ENCODE measurements at regions not wholly inside any gene's neighbourhood (a gene's known extent, or its start where the extent isn't known, plus 50 kb on each side); places are given as distances from the start of the nearest gene placed in this dataset.
A peak's percentile ranks its signal among the peaks of the same experiment; 100 is the strongest.

GRCh38 chrX:42694260-42694815 lies 83.6 kb downstream of the PPP1R2C start:
- POLR2A ChIA-PET = no interaction called here
- CTCF ChIA-PET = no interaction called here
- Mint-ChIP-seq H3K27me3 (no peaks in the 10 kb centered on the region), H3K9me3 (ENCODE audit: low read depth) (no peaks in the 10 kb centered on the region), H3K27ac (no peak overlapping the region), H3K4me1 (peaks cover 4% of the 10 kb centered on the region), H3K36me3 (ENCODE audit: low read depth) (no peaks in the 10 kb centered on the region), H3K4me3 (no peak overlapping the region)
- ATAC-seq (peak; percentile 30), DNase-seq (peak; percentile 31)
- intact Hi-C loops (cut with DNase I, micrococcal nuclease) = no loop called here

DNA sequence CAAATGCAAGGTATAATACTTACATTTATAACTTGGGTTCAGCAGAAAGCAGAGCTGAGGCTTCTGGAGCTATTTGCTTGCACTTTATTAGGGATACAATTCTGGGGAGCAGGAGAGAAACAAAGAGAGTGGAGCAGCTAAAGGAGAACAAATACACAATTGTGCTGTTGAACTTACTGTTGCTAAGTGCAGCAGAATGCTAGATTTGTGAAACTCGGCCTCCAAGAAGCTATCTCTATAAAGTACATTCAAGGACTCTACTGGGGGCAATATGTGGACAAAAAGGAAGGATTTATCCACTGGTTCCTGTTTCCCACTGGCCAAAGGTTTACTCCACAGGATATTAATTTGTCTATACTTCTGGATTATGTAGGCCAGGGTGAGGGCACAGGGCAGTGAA lies 86.8 kb downstream of the PPP1R2C start:
- Mint-ChIP-seq H3K27ac (no peak overlapping the region), H3K27me3 (no peaks in the 10 kb centered on the region), H3K9me3 (ENCODE audit: low read depth) (no peaks in the 10 kb centered on the region), H3K4me1 (peaks cover 4% of the 10 kb centered on the region), H3K4me3 (no peak overlapping the region), H3K36me3 (ENCODE audit: low read depth) (no peaks in the 10 kb centered on the region)
- intact Hi-C loops (cut with DNase I, micrococcal nuclease) = no loop called here
- ChIA-PET CTCF (no interaction called here), POLR2A (no interaction called here)
- DNase-seq (no peak), ATAC-seq (no peak)

GRCh38 chrX:42686706-42687105 lies 91.3 kb downstream of the PPP1R2C start:
- Mint-ChIP-seq H3K36me3 (ENCODE audit: low read depth) (no peaks in the 10 kb centered on the region), H3K4me3 (no peak overlapping the region), H3K27ac (no peak overlapping the region), H3K27me3 (no peaks in the 10 kb centered on the region), H3K4me1 (no peaks in the 10 kb centered on the region), H3K9me3 (ENCODE audit: low read depth) (no peaks in the 10 kb centered on the region)
- ATAC-seq = no peak
- intact Hi-C loops (cut with DNase I, micrococcal nuclease) = no loop called here
- CTCF ChIA-PET = no interaction called here
- POLR2A ChIA-PET = no interaction called here
- DNase-seq = no peak

DNA sequence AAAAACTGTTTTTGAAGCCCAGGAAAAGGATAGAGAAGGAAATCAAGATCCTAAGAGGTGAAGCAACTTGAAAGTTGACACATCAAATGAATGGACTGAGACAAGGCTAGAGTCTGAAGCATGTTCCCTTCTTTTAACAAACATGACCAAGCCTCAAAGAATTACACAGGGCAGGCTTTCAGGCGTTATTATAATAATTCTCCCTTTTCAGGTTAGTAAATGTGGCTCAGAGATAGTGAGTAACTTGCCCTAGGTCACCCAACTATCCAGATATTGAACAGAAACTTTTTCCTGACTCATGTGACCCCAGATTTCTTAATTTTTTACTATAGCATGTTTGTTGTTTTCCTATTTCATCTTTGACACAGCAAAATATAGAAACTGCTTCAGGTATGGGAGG lies 91.7 kb downstream of the PPP1R2C start:
- H3K9me3 Mint-ChIP-seq (ENCODE audit: low read depth) = no peaks in the 10 kb centered on the region
- ChIA-PET POLR2A (no interaction called here), CTCF (no interaction called here)
- H3K36me3 Mint-ChIP-seq (ENCODE audit: low read depth) = no peaks in the 10 kb centered on the region
- H3K4me3 Mint-ChIP-seq = no peak overlapping the region
- no peak for ATAC-seq
- no peak overlapping the region for H3K27ac Mint-ChIP-seq
- H3K4me1 Mint-ChIP-seq = no peaks in the 10 kb centered on the region
- no peaks in the 10 kb centered on the region for H3K27me3 Mint-ChIP-seq
- intact Hi-C loops (cut with DNase I, micrococcal nuclease) = no loop called here
- no peak for DNase-seq

DNA sequence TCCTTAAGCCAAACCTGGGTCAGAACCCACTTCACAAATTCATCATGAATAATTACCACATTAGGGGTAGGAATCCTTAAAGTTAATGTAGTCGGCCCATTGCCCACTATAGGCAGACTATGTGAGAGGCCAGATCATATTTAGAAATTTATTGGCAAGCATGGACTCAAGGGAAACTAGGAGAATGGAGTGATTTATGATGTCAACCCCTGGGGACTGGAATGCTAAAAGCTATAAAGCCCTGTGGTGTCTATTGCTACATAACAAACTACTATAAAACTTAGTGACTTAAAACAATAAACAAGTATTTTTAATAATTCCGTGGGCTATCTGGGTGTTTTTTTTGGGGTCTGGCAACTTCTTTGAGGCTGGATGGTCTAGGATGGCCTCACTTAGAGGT lies 93.9 kb downstream of the PPP1R2C start:
- H3K27ac Mint-ChIP-seq = no peak overlapping the region
- H3K9me3 Mint-ChIP-seq (ENCODE audit: low read depth) = no peaks in the 10 kb centered on the region
- no peaks in the 10 kb centered on the region for H3K36me3 Mint-ChIP-seq (ENCODE audit: low read depth)
- no peak overlapping the region for H3K4me3 Mint-ChIP-seq
- CTCF ChIA-PET = no interaction called here
- intact Hi-C loops (cut with DNase I, micrococcal nuclease) = no loop called here
- no peak for DNase-seq
- POLR2A ChIA-PET = no interaction called here
- ATAC-seq = no peak
- H3K27me3 Mint-ChIP-seq = no peaks in the 10 kb centered on the region
- H3K4me1 Mint-ChIP-seq = no peaks in the 10 kb centered on the region

GRCh38 chrX:42680666-42681065 lies 97.3 kb downstream of the PPP1R2C start:
- Mint-ChIP-seq H3K4me1 (no peaks in the 10 kb centered on the region), H3K9me3 (ENCODE audit: low read depth) (no peaks in the 10 kb centered on the region), H3K4me3 (no peak overlapping the region), H3K36me3 (ENCODE audit: low read depth) (no peaks in the 10 kb centered on the region), H3K27me3 (no peaks in the 10 kb centered on the region), H3K27ac (no peak overlapping the region)
- intact Hi-C loops (cut with DNase I, micrococcal nuclease) = no loop called here
- CTCF ChIA-PET = no interaction called here
- POLR2A ChIA-PET = no interaction called here
- DNase-seq = no peak
- ATAC-seq = no peak

DNA sequence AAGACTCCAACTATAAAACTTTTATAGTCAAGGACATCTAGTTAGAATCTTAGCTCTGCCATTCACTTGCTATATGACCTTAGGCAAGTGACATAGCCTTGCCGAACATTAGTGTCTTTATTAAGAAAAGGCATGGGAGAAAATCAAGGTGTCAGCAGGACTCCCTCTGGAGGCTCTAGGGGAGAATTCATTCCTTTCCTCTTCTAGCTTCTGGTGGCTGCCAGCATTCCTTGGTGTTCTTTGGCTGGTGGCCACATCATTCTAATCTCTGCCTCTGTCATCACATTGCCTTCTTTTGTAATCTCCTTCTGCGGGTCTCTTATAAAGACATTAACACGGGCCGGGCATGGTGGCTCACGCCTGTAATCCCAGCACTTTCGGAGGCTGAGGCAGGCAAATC lies 99.8 kb downstream of the PPP1R2C start:
- no peak for ATAC-seq
- Mint-ChIP-seq H3K27me3 (no peaks in the 10 kb centered on the region), H3K9me3 (ENCODE audit: low read depth) (no peaks in the 10 kb centered on the region), H3K4me3 (no peak overlapping the region), H3K27ac (no peak overlapping the region), H3K4me1 (no peaks in the 10 kb centered on the region), H3K36me3 (ENCODE audit: low read depth) (no peaks in the 10 kb centered on the region)
- POLR2A ChIA-PET = no interaction called here
- CTCF ChIA-PET = no interaction called here
- no peak for DNase-seq
- intact Hi-C loops (cut with DNase I, micrococcal nuclease) = no loop called here

GRCh38 chrX:42673301-42673810 lies 104.6 kb downstream of the PPP1R2C start:
- ATAC-seq (no peak), DNase-seq (no peak)
- ChIA-PET CTCF (no interaction called here), POLR2A (no interaction called here)
- Mint-ChIP-seq H3K36me3 (ENCODE audit: low read depth) (no peaks in the 10 kb centered on the region), H3K27ac (no peak overlapping the region), H3K9me3 (ENCODE audit: low read depth) (peaks cover 3% of the 10 kb centered on the region), H3K4me1 (no peaks in the 10 kb centered on the region), H3K4me3 (no peak overlapping the region), H3K27me3 (no peaks in the 10 kb centered on the region)
- intact Hi-C loops (cut with DNase I, micrococcal nuclease) = no loop called here

GRCh38 chrX:42664680-42665079 lies 113.3 kb downstream of the PPP1R2C start:
- peaks cover 4% of the 10 kb centered on the region for H3K9me3 Mint-ChIP-seq (ENCODE audit: low read depth)
- DNase-seq (no peak), ATAC-seq (no peak)
- H3K27me3 Mint-ChIP-seq = no peaks in the 10 kb centered on the region
- intact Hi-C loops (cut with DNase I, micrococcal nuclease) = no loop called here
- no peak overlapping the region for H3K4me3 Mint-ChIP-seq
- no peaks in the 10 kb centered on the region for H3K4me1 Mint-ChIP-seq
- ChIA-PET CTCF (no interaction called here), POLR2A (no interaction called here)
- no peak overlapping the region for H3K27ac Mint-ChIP-seq
- H3K36me3 Mint-ChIP-seq (ENCODE audit: low read depth) = no peaks in the 10 kb centered on the region

DNA sequence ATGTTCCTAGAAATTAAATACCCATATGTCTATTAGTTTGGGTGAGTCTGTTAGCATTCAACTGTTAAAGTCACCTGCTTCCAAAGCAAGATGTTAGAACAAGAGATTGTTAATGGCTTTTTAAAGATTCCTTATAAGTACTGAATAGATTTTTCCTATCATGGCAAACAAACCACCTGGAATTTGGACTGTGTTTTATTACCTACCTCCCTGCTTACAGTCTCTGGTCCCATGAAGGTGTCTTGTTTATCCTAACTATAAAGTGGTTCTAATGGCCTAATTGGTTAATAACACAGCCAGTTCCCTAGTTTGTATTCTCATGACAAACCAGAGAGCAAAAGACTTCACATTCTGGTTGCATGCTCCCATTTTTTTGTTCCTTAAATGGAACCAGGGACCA lies 149.5 kb downstream of the PPP1R2C start:
- no peaks in the 10 kb centered on the region for H3K27me3 Mint-ChIP-seq
- H3K27ac Mint-ChIP-seq = no peak overlapping the region
- ChIA-PET POLR2A (no interaction called here), CTCF (no interaction called here)
- no peaks in the 10 kb centered on the region for H3K9me3 Mint-ChIP-seq (ENCODE audit: low read depth)
- ATAC-seq (no peak), DNase-seq (no peak)
- H3K36me3 Mint-ChIP-seq (ENCODE audit: low read depth) = no peaks in the 10 kb centered on the region
- H3K4me3 Mint-ChIP-seq = no peak overlapping the region
- intact Hi-C loops (cut with DNase I, micrococcal nuclease) = no loop called here
- H3K4me1 Mint-ChIP-seq = no peaks in the 10 kb centered on the region

DNA sequence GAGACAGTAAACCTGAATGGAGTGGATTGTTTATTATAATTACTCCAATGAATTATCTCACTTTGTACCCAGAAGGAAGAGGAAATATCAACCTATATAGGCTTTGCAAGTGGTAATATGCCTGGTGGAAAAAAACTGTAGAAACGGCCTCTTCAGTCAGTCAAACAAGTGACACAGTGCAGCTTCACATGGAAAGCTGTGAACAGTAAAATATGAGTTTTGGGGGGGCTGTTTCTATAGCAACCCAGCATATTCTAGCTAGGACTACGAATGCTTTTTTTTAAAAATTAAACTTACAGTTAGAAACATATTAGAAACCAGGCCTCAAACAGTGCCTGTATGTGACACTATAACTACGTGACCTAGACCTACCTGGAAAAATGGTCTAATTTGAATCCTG lies 150.1 kb downstream of the PPP1R2C start:
- Mint-ChIP-seq H3K9me3 (ENCODE audit: low read depth) (no peaks in the 10 kb centered on the region), H3K27me3 (no peaks in the 10 kb centered on the region), H3K4me3 (no peak overlapping the region), H3K36me3 (ENCODE audit: low read depth) (no peaks in the 10 kb centered on the region), H3K4me1 (no peaks in the 10 kb centered on the region), H3K27ac (no peak overlapping the region)
- ChIA-PET POLR2A (no interaction called here), CTCF (no interaction called here)
- no peak for ATAC-seq
- DNase-seq = no peak
- intact Hi-C loops (cut with DNase I, micrococcal nuclease) = no loop called here

- Mint-ChIP-seq H3K27me3 (no peaks in the 10 kb centered on the region), H3K27ac (no peak overlapping the region), H3K36me3 (ENCODE audit: low read depth) (no peaks in the 10 kb centered on the region), H3K4me3 (no peak overlapping the region), H3K4me1 (no peaks in the 10 kb centered on the region), H3K9me3 (ENCODE audit: low read depth) (no peaks in the 10 kb centered on the region)
- POLR2A ChIA-PET = no interaction called here
- ATAC-seq = no peak
- DNase-seq = no peak
- intact Hi-C loops (cut with DNase I, micrococcal nuclease) = no loop called here
- CTCF ChIA-PET = no interaction called here
These were observed 153.4 kb downstream of the PPP1R2C start for GRCh38 chrX:42624524-42624923.

DNA sequence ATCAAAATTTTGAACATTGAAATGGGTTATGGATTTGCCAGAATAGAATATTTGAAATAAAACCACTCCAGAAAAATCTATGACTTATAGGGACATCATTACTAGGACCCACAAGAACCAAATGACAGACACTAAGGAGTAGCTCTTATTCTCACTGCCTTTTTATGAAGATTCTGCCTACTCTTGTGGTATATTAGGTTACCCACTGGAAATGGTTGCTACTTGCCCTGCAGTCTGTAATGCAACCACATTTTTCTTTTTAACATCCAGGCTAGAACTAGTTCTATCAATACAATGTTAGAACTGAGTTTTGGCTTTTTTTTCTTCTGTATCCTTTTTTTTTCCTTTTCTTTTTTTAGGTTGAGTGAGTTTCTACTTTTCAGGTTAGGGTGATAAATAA lies 158.9 kb downstream of the PPP1R2C start:
- Mint-ChIP-seq H3K4me1 (peaks cover 7% of the 10 kb centered on the region), H3K9me3 (ENCODE audit: low read depth) (no peaks in the 10 kb centered on the region), H3K4me3 (no peak overlapping the region), H3K36me3 (ENCODE audit: low read depth) (peaks cover 2% of the 10 kb centered on the region), H3K27ac (no peak overlapping the region), H3K27me3 (no peaks in the 10 kb centered on the region)
- intact Hi-C loops (cut with DNase I, micrococcal nuclease) = loop anchor here in 1 of 2 experiments (10.0 kb wide), 1 partner anchor 64 kb away; no protein-coding TSS in a partner anchor
- DNase-seq (no peak), ATAC-seq (no peak)
- ChIA-PET CTCF (no interaction called here), POLR2A (no interaction called here)

Data from activated CD4-positive, alpha-beta T cell treated with anti-CD3 and anti-CD28 coated beads for 36 hours (primary cell).